ENCODE measurements at regions not wholly inside any gene's neighbourhood (a gene's known extent, or its start where the extent isn't known, plus 50 kb on each side); places are given as distances from the start of the nearest gene placed in this dataset.

GRCh38 chr3:148146947-148147826 is 550.5 kb upstream of the AGTR1 start:
- H2BK5ac ChIP-seq (ENCODE audit: low read depth, low read length, poor library complexity, severe bottlenecking): no peak overlapping the region
- POLR2A ChIA-PET (ENCODE audit: unreplicated experiment): interaction anchor here (0.6 kb wide), 1 partner anchor 362 kb away, joined by 4 read pairs; no protein-coding TSS in a partner anchor
- ATAC-seq (ENCODE audit: low read depth) (peak; percentile 68), DNase-seq (peak; percentile 53)
- H4K91ac ChIP-seq (ENCODE audit: insufficient read depth, low read depth, low read length): no peak overlapping the region
- H4K5ac ChIP-seq (ENCODE audit: low read depth, low read length): no peak overlapping the region
- dilution Hi-C loops (cut with HindIII; ENCODE audit: low sequenced_read_pairs, unreplicated experiment): no loop called here
- no peak overlapping the region for H3K56ac ChIP-seq (ENCODE audit: extremely low read depth, insufficient read depth, low read length)
- H3K4ac ChIP-seq (ENCODE audit: low read depth, low read length): no peak overlapping the region
- H3K79me1 ChIP-seq (ENCODE audit: low read depth in 1 of 2, low read length in 2 of 2): no peaks in the 10 kb centered on the region
- in situ Hi-C loops (cut with MboI; ENCODE audit: low sequenced_read_pairs): no loop called here
- H3K27me3 ChIP-seq (ENCODE audit: control insufficient read depth, insufficient read depth, low read length): no peaks in the 10 kb centered on the region
- no peak overlapping the region for H2AK5ac ChIP-seq (ENCODE audit: low read depth, low read length)
- H3K4me1 ChIP-seq (ENCODE audit: control insufficient read depth, insufficient read depth, low read length): no peaks in the 10 kb centered on the region
- no peak overlapping the region for H2BK20ac ChIP-seq (ENCODE audit: low read depth, low read length)
- H3K27ac ChIP-seq (ENCODE audit: insufficient read depth, low read length): no peak overlapping the region
- intact Hi-C loops (cut with micrococcal nuclease): no loop called here
- H3K4me3 ChIP-seq (ENCODE audit: insufficient read depth, low read depth, low read length): no peak overlapping the region
- no peaks in the 10 kb centered on the region for H3K9me1 ChIP-seq (ENCODE audit: insufficient read depth, low read length)
- H3K9ac ChIP-seq (ENCODE audit: low read depth, low read length): no peak overlapping the region
- BruUV-seq (replicated peaks): no TSS peak
- WGBS, 2 experiments (ENCODE audit: extremely low coverage in 2 of 2, insufficient read length in 1 of 2): no CpG with 5 or more reads among the region's 2 CpGs
- no peak overlapping the region for H4K8ac ChIP-seq (ENCODE audit: low read depth in 2 of 2, low read length in 2 of 2)
- H4K20me1 ChIP-seq (ENCODE audit: insufficient read depth, low read length): no peaks in the 10 kb centered on the region
- no peak overlapping the region for H3K14ac ChIP-seq (replicated peaks; ENCODE audit: low read depth, low read length)
- H3K23ac ChIP-seq (ENCODE audit: low read depth, low read length): no peak overlapping the region
- H3K4me2 ChIP-seq (ENCODE audit: low read depth, low read length): no peak overlapping the region
- H3K9me3 ChIP-seq (ENCODE audit: control insufficient read depth, insufficient read depth, low read length): no peaks in the 10 kb centered on the region
- H2AK9ac ChIP-seq (replicated peaks; ENCODE audit: low read depth, low read length, poor library complexity): no peak overlapping the region
- H2AFZ ChIP-seq (replicated peaks; ENCODE audit: low read length, poor library complexity): no peak overlapping the region
- H3K18ac ChIP-seq (ENCODE audit: low read depth, low read length): no peak overlapping the region
- TF ChIP-seq RAD21 (IDR thresholded peaks at IDR 0.05; ENCODE audit: low read length) (no peak), MAZ (IDR thresholded peaks at IDR 0.05; ENCODE audit: borderline replicate concordance, low read depth, low read length) (no peak), RFX5 (IDR thresholded peaks at IDR 0.05; ENCODE audit: low read depth, low read length) (no peak), NFE2L2 (IDR thresholded peaks at IDR 0.05; ENCODE audit: low read depth, low read length) (no peak)
- CTCF ChIA-PET: no interaction called here
- H2BK15ac ChIP-seq (ENCODE audit: low read depth, low read length): no peak overlapping the region
- H2BK120ac ChIP-seq (ENCODE audit: low read depth, low read length): no peak overlapping the region
- H3K36me3 ChIP-seq (ENCODE audit: control insufficient read depth, insufficient read depth, low read length): no peaks in the 10 kb centered on the region

Measured in IMR-90 (cell line).